Iris pigment epithelial cell (primary cell): ENCODE measurements at regions not wholly inside any gene's neighbourhood (a gene's known extent, or its start where the extent isn't known, plus 50 kb on each side); places are given as distances from the start of the nearest gene placed in this dataset.
"Not testable (repeated sequence)": the region's sequence is repeated elsewhere in the genome, so short reads cannot be mapped to it uniquely, and the experiment has no call there.

ENCODE experiments used
- DNase-seq: peaks from one replicate; pipeline ENCODE4 v3.0.0-alpha.2; 2011; ENCODE audit warnings: low read depth

DNA sequence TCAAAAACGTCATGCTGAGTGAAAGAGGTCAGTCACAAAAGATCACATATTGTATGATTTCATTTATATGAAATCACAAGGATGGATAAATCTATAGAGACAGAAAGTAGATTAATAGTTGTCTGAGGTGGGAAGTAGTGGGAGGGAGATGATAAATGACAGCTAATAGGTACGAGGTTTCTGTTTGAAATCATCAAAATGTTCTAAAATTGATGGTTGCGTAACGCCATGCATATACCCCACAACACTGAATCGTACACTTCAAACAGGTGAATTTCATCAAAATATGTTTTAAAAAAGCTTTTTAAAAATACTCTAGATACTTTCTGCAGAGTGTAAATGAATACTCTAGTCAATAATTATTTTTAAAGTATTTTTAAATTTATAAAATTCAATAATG is 303.0 kb upstream of the STAC start:
- no peak for DNase-seq

DNA sequence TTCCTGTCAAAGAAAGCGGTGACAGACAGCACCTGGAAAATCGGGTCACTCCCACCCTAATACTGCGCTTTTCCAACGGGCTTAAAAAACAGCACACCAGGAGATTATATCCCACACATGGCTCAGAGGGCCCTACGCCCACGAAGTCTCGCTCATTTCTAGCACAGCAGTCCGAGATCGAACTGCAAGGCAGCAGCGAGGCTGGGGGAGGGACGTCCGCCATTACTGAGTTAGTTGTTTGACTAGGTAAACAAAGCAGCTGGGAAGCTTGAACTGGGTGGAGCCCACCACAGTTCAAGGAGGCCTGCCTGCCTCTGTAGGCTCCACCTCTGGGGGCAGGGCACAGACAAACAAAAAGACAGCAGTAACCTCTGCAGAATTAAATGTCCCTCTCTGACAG is 297.3 kb upstream of the STAC start:
- DNase-seq: not testable (repeated sequence)

DNA sequence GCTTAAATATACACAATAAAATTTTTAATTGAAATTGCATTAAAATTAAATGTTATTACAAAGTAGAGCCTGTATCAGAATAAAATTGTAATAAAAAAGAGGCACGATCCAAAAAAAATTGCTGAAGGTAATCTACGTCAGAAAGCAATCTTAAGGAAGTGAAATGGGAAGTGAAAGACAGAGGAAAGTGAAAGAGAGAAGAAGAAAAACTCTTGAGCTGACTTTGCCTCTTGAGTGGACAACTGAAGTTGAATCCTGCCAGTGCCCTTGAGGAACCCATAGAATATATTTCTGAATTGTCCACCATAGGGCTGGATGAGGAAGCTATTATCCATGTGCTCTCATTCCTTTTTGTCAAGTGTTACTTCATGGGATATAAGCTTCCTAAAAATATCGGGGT is 285.1 kb upstream of the STAC start:
- no peak for DNase-seq

DNA sequence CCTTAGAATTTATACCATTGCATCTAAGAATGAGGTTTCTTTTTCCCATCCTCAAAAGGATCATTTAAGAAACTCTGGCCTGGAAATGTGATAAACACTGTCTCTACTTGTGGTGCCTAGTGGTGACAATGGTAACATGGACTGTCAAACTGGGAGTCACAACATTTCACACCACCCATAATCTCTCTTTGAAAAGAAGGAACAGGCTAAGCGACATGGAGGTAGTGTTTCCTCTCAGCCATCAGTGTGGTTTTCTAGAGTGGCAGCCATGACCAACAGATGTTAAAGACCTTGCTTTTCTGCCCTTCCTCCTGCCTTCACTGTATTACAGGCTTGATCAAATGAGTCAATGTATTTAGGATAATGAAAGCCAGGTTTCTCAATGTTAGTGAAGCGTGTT is 283.1 kb upstream of the STAC start:
- DNase-seq: no peak

DNA sequence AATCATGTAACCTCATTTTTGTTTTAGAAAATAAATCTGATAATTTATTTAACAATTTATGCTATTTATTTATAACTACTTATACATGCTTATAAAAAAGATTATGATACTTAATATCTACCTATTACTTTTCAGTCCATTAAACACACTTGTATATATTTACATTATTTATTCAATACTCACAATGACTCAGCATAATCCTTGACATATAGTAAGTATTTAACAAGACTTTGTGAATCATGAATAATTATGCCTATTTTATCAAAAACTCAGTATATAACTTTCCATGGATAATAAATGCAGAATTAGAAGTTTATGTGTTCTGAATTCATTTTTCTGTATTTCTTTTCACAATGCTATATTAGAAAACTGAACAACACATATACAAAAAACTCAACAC is 266.0 kb upstream of the STAC start:
- no peak for DNase-seq

DNA sequence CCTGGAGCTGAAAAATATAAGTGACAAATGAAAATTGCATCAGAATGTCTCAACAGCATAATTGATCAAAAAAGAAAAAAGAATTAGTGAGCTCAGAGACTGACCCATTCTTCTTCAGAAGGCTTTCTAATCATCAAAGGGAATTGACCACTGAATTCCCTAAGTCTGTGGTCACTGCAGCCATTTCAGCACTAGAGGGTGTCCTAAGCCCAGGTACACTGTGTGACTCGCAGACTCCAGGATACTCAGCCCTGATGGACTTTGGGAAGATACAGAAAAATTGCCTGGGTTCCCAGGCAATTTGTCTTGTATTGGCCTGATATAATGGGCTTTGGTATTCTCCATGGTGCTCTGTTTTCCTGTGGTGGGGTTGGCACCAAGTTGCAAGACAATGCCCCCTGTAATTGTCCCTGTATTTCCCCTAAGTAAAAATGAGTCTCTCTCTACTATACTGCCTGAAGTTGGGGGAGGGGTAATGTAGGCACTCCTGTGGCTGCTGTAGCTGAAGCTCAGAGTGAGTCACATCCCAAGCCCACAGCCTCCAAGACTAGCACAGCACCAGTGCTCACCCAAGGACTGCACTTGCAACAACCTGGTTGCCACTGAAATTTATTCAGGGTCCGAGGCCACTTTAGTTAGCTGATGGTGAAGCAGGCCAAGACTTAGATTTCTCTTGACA is 256.0 kb upstream of the STAC start:
- DNase-seq: peak; percentile 21

DNA sequence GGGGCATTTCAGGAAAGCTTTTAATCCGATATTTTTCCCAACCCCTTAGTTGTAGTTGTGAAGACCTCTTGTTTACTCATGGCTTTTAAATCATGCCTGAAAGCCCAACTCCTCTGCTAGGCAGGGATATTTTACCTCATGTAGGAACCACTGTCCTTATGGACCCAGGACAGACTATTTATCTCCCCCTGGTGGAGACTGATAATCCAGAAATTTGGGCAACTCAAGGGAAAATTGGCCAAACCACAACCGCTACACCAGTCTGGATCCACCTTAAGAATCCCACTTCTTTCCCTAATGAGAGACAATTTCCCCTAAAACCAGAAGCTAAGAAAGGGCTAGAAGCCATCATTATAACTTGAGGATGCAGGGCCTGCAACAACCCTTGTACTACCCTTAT is 248.1 kb upstream of the STAC start:
- DNase-seq: no peak

DNA sequence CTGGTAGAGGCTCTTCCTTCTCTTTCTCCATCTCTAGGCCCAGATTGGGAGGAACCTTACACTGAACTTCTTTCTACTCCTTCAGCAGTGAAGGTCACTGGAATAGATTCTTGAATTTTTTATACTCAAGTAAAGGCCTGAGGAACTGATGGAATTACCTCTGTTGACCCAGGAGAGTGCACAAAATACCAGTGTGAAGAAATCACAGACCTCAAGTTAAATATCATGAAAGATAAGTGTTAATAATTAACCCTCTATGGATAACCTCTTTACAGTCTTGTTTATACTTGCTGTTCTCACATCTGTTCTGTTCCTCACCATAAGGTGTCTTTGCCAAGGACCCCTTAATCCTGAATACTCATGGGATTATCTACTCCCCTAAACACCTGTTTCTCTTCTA is 244.4 kb upstream of the STAC start:
- no peak for DNase-seq

DNA sequence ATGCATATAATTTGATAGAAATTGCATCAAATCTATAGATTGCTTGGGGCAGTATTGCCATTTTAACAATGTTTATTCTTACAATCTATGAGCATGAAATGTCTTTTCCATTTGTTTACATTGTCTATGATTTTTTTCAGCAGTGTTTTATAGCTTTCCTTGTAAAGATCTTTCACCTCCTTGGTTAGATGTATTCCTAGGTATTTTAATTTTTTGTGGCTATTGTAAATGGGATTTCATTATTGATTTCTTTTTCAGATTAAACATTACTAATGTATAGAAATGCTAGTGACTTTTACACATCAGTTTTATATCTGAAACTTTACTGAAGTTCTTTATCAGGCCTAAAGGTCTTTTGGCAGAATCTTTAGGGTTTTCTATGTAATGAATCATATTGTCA is 237.6 kb upstream of the STAC start:
- no peak for DNase-seq

DNA sequence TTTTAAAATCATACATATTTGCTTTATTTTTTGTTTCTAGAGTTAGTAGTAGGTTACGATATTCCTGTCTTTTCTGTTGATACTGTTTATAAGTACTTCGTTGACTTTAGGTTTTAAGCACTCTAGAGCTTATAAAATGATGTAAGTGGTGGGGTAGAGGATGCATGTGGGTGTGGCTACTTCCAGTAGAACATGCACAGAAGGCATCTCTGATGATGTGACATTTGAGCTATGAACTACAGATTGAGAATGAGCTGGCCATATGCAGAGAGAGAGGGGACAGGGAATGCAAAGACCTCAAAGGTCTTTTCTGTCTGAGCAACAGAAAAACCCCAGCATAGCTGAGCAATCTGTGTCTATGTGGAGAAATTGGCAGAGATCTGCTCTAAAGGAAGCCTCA is 233.9 kb upstream of the STAC start:
- DNase-seq: no peak

DNA sequence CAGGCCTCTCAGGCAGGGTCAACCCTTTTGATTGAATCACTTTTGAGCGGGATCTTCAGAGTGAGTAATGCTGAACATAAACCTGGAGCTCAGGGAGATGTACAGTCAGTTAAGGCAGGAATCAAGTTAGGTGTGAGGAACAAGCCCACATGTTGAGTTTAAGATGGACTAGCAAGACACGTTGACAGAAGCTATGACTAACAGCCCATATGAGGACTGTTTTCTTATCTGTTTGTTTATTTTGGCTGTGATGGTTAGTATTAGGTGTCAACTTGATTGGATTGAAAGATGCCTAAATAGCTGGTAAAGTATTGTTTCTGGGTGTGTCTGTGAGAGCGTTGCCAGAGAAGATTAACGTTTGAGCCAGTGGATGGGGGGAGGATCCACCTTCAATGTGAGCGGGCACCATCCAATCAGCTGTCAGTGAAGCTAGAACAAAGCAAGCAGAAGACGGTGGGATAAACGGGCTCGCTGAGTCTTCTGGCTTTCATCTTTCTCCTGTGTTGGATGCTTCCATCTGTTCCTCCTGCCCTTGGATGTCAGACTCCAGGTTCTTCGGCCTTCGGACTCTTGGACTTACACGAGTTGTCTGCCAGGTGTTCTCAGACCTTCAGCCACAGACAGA is 232.3 kb upstream of the STAC start:
- no peak for DNase-seq

DNA sequence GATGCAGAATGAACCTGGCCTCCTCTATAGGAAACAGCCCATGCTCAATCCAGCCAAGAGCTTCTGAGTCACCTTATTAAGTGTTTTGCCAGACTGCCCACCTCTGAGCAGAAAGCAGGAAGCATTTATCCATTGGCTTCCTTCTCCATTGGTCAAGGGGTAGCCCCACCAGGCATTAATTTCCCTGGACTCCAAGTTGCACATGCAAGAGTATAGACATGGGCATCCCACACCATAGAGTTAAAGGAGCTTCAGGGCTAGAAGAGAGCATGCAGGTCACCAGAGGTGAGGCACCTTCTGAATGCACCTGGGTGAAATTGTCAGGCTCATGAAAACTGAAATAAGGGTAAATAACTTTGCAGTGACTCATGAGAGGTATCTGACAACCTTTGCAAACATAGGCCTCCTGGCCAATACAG is 230.8 kb upstream of the STAC start:
- DNase-seq: no peak

DNA sequence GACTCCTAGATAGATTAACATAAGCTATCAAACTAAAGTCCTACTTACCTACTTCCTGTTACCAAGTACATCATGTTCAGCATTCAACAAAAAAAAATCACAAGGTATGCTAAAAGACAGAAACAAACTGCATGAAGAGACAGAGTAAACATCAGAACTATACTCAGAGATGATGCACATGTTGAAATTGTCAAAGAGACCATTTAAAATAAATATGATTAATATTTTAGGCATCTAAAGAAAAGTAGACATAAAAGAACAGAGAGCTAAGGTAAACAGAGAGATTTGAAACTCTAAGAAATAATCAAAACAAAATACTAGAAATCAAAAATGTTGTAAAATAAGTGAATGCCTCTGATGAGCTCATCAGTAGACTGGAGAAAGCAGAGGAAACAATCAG is 224.8 kb upstream of the STAC start:
- DNase-seq: no peak

DNA sequence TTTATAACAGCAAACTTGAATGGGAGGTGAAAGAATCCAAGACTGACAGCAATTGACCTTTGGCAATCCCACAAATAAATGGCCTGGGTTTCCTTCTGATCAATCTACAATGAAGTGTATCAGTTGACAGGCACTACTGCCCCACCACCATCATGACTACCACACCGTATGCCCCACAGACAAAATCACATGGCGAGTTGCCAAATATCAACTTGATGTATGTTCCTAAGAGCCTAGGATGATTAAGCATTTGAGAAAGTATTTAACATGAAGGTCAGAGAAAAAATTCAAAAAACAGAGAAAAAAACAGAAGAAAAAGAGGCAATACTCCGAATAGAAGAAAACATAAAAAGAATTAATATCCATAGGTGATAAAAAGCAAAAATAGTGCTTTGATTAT is 215.9 kb upstream of the STAC start:
- no peak for DNase-seq

DNA sequence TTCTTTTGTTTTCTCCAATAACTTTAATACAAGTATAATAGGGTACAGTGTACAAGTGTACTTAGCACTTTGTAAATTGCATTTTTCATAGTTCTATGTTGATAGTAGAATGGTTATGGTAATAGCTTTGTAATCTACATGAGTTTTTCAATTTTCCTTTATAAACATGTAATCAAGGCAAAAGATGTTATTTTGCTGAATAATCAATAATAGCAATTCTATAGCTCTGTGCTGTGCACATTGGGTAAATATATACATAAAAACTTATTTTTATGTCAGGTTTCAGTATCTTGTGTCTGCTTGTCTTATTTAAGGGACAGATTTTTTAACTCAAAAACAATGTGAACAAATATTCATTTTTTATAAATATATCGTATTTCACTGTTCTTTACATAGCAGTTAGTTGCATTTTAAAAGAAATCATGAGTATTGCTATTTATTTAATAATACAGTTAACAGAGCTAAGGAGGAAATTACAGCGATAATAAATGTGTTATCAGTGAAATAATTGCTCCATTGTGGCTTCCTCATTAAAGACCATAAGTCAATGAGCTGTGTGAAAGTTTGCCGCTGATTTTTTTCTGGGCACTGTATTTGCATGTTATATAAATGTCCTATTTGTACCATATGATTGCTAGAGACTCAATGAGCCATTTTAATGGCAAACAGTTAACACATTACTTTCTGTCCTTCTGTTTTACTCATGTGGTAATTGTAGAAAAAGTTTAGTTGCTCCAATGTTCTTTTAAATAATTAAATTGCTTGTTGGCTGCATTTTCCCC is 214.6 kb upstream of the STAC start:
- no peak for DNase-seq

DNA sequence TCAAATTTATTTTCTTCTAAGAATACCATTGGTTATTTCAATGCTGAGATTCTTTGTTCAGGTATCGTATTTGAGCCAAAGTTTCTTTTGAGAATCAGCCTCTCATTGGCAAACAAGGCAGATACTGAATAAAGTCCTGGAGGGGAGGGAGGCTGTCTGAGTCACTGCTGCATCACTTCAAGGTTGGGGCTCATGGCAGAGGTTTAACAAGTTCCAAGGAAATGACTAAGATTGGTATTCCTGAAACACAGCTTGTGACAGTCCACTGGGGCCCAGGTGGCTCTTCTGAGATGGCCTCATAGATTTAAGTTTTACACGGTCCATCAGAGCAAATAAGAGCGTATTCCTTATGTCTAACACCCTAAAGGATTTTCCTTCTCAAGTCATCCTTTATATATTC is 213.8 kb upstream of the STAC start:
- DNase-seq: peak; percentile 46

DNA sequence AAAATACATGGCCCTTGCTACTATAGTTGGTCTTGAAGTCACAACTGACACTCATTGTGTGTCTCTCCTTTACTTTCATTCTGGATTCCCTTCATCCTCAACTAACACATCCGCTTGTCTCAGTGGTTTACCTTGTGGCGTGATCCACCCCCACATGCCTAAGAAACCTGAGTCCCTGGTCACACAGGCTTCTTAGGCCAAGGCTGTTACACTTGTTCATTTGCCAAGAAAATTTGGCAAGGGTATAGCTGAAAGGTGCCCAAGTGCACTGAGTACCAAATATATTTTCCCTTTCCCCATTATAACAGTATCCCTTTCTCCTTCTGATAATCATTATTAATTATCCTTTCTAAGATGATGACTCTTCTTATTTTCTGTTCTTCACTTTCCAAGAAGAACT is 207.6 kb upstream of the STAC start:
- no peak for DNase-seq

DNA sequence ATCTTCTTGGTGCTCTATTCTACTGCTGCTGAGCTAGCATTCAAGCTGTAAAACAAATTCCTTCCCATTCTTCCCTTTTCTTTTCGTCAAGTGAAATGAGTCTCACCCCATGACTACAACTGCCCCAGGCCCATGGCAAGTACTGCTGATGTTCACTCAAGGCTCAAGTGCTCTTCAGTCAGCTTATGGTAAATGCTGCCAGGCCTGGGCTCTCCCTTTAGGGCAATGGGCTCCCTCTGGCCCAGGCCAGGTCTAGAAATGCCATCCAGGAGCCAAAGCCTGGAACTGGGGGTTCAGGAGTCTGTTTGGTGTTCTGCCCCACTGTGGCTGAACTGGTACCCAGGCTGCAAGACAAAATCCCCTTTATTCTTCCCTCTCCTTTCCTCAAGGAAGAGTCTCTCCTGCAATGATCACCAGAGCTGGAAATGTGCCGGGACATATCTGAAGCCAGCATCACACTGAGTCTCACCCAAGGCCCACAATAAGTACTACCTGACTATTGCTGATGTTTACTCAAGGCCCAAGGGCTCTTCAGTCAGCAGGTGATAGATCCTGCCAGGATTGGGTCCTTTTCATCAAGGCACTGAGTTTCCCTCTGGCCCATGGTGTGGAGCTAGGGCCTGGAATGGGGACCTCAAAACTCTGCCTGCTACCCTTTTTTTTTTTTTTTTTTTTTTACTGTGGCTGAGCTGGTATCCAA is 205.0 kb upstream of the STAC start:
- DNase-seq: no peak

DNA sequence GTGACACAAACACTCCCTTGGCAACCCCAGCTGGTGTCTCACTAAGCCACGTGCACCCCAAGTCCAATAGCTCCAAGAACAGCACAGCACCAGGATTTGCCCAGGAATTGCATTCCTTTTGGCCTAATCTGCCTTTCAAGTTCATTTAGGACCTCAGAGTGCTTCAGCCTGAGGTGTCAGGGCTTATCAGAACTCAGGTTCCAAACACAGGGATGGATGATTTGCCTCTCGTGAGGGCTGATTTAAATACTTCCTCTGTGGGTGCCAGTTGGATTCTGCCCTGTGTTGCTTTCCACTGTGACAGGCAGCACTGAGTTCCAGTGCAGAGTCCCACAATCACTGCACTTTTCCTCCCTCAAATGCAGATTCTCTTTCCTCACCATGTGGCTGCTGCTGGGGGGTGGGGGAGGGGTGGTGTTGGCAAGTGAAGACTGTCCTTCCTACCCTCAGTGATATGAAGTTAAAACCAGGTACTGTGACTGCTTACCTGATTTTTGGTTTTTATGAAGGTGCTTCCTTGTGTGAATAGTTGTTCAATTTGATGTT is 204.3 kb upstream of the STAC start:
- no peak for DNase-seq

DNA sequence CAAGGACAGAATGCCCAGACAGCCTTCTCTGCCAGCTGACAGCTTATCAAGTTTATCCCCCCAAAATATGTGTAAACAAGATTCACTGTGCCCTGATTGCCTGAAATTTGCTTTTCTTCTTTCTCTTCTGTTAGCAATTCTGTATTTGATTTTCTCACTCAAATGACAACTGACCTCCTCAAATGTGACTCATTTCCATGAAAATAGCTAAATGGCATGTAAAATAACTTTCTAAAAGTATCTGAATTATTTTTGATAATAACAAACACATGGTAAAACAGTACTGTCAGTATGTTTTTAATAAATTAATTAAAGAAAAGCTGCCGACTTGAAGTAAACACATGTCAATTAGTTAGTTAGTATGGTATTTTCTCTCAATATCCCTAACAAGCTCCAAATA is 202.3 kb upstream of the STAC start:
- no peak for DNase-seq

DNA sequence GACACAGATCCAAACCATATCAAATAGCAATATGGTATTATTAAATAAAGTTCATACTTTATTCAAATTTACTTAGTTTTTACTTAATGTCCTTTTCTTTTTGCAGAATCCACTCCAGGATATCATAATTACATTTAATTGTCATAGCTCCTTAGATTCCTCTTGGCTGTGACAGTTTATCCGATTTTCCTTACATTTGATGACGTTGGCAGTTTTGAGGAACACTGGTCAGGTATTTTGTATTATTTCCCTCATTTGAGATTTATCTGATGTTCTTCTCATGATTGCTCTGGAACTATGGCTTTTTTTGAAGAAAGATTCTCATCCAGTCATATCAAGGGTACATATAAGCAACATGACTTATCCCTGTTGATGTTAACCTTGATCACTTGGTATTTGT is 198.3 kb upstream of the STAC start:
- DNase-seq: no peak

DNA sequence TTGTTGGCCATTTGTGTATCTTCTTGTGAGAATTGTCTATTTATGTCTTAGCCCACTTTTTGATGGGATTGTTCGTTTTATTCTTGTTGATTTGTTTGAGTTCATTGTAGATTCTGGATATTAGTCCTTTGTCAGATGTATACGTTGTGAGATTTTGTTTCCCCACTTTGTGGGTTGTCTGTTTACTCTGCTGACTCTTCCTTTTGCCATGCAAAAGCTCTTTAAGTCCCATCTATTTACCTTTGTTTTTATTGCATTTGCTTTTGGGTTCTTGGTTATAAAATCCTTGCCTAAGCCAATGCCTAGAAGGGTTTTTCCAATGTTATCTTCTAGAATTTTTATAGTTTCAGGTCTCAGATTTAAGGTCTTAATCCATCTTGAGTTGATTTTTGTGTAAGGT is 193.1 kb upstream of the STAC start:
- not testable (repeated sequence) for DNase-seq

DNA sequence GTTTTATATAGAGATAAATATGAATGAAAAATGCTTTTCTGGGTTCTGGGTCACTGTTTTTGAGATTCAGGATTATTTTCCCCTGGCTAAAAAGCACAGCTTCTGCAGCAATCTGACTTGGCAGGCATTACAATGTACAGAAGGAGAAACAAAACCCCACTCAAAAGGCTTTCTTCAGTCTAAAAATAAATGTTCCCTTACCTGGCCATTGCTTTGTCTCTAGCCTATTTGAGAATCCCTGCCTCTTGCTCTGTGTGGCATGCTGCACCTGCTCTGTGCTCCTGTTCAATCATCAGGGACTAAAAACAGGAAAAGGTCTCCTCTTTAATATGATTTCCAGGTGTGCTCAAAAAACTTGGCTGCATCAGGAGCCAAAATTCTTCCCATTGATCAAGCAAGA is 187.4 kb upstream of the STAC start:
- no peak for DNase-seq
